Endothelial cell of umbilical vein (primary cell): ENCODE measurements at regions not wholly inside any gene's neighbourhood (a gene's known extent, or its start where the extent isn't known, plus 50 kb on each side); places are given as distances from the start of the nearest gene placed in this dataset.

Experiments
- BruUV-seq: library from RNA; stranded (reverse); fragments of 400-500 nt; replicated peaks from 2 replicates; lab custom pipeline; 2021; lab: Mats Ljungman, UMichigan
- CTCF ChIA-PET: fragments of 300-600, 350-600 bp; sonication (Branson Sonifier 250); formaldehyde crosslinking; loops from one replicate; lab custom pipeline; 2021; ENCODE audit warnings: antibody characterized with exemption, inconsistent platforms; lab: Charles Lee
- POLR2A ChIA-PET: fragments of 300-600, 350-600 bp; sonication (Branson Sonifier 250); formaldehyde crosslinking; loops from one replicate; lab custom pipeline; 2021; ENCODE audit warnings: antibody characterized with exemption, inconsistent platforms; lab: Charles Lee
- DNase-seq: peaks from one replicate; pipeline ENCODE4 v3.0.0-alpha.2; 2011; ENCODE audit warnings: low read depth, low spot score
- FAIRE-seq: peaks from 2 replicates; lab custom pipeline; 2011; peaks lifted over from hg19 to GRCh38; lab: Jason Lieb, UNC
- H2AFZ ChIP-seq: 2 replicates; pipeline ENCODE4 v1.6.0; 2012; ENCODE audit warnings: low read depth, low read length, control low read depth, inconsistent platforms
- H3K27ac ChIP-seq: 2 replicates; pipeline ENCODE4 v1.5.1; 2011; ENCODE audit warnings: low read depth, mild to moderate bottlenecking, control low read depth, low read length, moderate library complexity; ENCODE audit not compliant: insufficient read depth
- H3K27me3 ChIP-seq, 2 experiments: 2 replicates each; pipeline versions ENCODE4 v1.6.0 to v1.6.1; 2011; ENCODE audit warnings: low read length in 2 of 2, mixed read lengths in 1 of 2; ENCODE audit not compliant: control insufficient read depth in 2 of 2, insufficient read depth in 2 of 2
- H3K36me3 ChIP-seq, 2 experiments: 2 replicates in 1 of 2; 3 replicates in 1 of 2; pipeline ENCODE4 v1.5.1; 2011; ENCODE audit warnings: low read length in 2 of 2, mild to moderate bottlenecking in 1 of 2, moderate library complexity in 1 of 2; ENCODE audit not compliant: control insufficient read depth in 2 of 2, insufficient read depth in 2 of 2; ENCODE audit errors: extremely low read depth in 1 of 2
- H3K4me1 ChIP-seq: 3 replicates; pipeline ENCODE4 v1.5.1; 2011; ENCODE audit warnings: mild to moderate bottlenecking, low read length; ENCODE audit not compliant: control insufficient read depth, insufficient read depth; ENCODE audit errors: extremely low read depth
- H3K4me2 ChIP-seq: 2 replicates; pipeline ENCODE4 v1.6.1; 2011; ENCODE audit warnings: low read length, control low read depth, mixed read lengths; ENCODE audit not compliant: insufficient read depth
- H3K4me3 ChIP-seq, 3 experiments: fragments of 200-600 bp in 1 of 3; sonication (generic), shearing (Covaris generic) in 1 of 3; replicated peaks in 1 of 3; 2 replicates each; pipeline ENCODE4 v1.5.1; 2011 to 2016; ENCODE audit warnings: control low read depth in 3 of 3, low read length in 3 of 3, mild to moderate bottlenecking in 2 of 3, inconsistent platforms in 1 of 3, low read depth in 1 of 3, moderate library complexity in 1 of 3; ENCODE audit not compliant: insufficient read depth in 1 of 3
- H3K79me2 ChIP-seq: 2 replicates; pipeline ENCODE4 v1.6.0; 2012; ENCODE audit warnings: low read length, inconsistent platforms; ENCODE audit not compliant: control insufficient read depth, insufficient read depth
- H3K9ac ChIP-seq: replicated peaks from 2 replicates; pipeline ENCODE3; 2011; ENCODE audit warnings: low read length, control low read depth; ENCODE audit not compliant: insufficient read depth; ENCODE audit errors: extremely low read depth
- H3K9me1 ChIP-seq: replicated peaks from 3 replicates; pipeline ENCODE4 v1.6.0; 2011; ENCODE audit warnings: mild to moderate bottlenecking, low read length; ENCODE audit not compliant: control insufficient read depth, insufficient read depth; ENCODE audit errors: extremely low read depth
- H3K9me3 ChIP-seq: replicated peaks from 2 replicates; pipeline ENCODE4 v1.5.1; 2012; ENCODE audit warnings: low read length, inconsistent platforms; ENCODE audit not compliant: control insufficient read depth, insufficient read depth
- H4K20me1 ChIP-seq: replicated peaks from 2 replicates; pipeline ENCODE3; 2011; ENCODE audit warnings: mild to moderate bottlenecking, low read length; ENCODE audit not compliant: control insufficient read depth, insufficient read depth; ENCODE audit errors: extremely low read depth
- GATA2 ChIP-seq: IDR thresholded peaks from 2 replicates; pipeline ENCODE4 v1.7.0; 2011; ENCODE audit warnings: low read depth, mild to moderate bottlenecking, moderate library complexity, mixed read lengths, low read length; ENCODE audit not compliant: insufficient read length, insufficient read depth
- JUN ChIP-seq: IDR thresholded peaks from 2 replicates; pipeline ENCODE4 v1.6.1; 2011; ENCODE audit warnings: borderline replicate concordance, low read depth; ENCODE audit not compliant: insufficient read length, insufficient read depth
- POLR2AphosphoS5 ChIP-seq: IDR thresholded peaks from 2 replicates; pipeline ENCODE4 v1.6.1; 2012; ENCODE audit warnings: low read depth, mild to moderate bottlenecking, control low read depth, low read length, moderate library complexity; ENCODE audit not compliant: insufficient read depth
- dilution Hi-C: fragments of 300-500 bp; cut with MboI; formaldehyde crosslinking; loops from one replicate; pipeline ENCODE4 v1.15.0; 2019; ENCODE audit warnings: low sequenced_read_pairs; ENCODE audit not compliant: extremely low pct_ligation_motif_present
- intact Hi-C: fragments of 100-400 bp; cut with micrococcal nuclease; formaldehyde crosslinking; loops from one replicate; pipeline ENCODE4 v1.10.0; 2022

GRCh38 chr2:240369335-240369734 lies 66.1 kb upstream of the GPC1 start:
- H2AFZ ChIP-seq = no peak overlapping the region
- no peaks in the 10 kb centered on the region for H4K20me1 ChIP-seq
- POLR2A ChIA-PET = no interaction called here
- no peaks in the 10 kb centered on the region for H3K9me1 ChIP-seq
- no peak for FAIRE-seq
- H3K9ac ChIP-seq = no peak overlapping the region
- H3K4me3 ChIP-seq = no peak overlapping the region
- no peak for DNase-seq
- no peaks in the 10 kb centered on the region for H3K36me3 ChIP-seq
- intact Hi-C loops (no loop called here), dilution Hi-C loops (no loop called here)
- no peaks in the 10 kb centered on the region for H3K4me1 ChIP-seq
- CTCF ChIA-PET = no interaction called here
- no peaks in the 10 kb centered on the region for H3K27me3 ChIP-seq
- H3K9me3 ChIP-seq = no peaks in the 10 kb centered on the region
- H3K27ac ChIP-seq = no peak overlapping the region
- H3K4me2 ChIP-seq = no peak overlapping the region
- no peaks in the 10 kb centered on the region for H3K79me2 ChIP-seq
- no TSS peak for BruUV-seq
- TF ChIP-seq JUN (no peak), GATA2 (no peak)

GRCh38 chr2:240369801-240370585 lies 65.5 kb upstream of the GPC1 start:
- Histone ChIP-seq H4K20me1 (no peaks in the 10 kb centered on the region), H3K4me3 (no peak overlapping the region), H3K9me1 (peaks cover 3% of the 10 kb centered on the region), H3K79me2 (no peaks in the 10 kb centered on the region), H3K27ac (no peak overlapping the region), H3K9me3 (no peaks in the 10 kb centered on the region), H3K36me3 (no peaks in the 10 kb centered on the region), H3K27me3 (no peaks in the 10 kb centered on the region), H2AFZ (no peak overlapping the region), H3K4me2 (no peak overlapping the region), H3K9ac (no peak overlapping the region), H3K4me1 (no peaks in the 10 kb centered on the region)
- dilution Hi-C loops = no loop called here
- no peak for TF ChIP-seq POLR2AphosphoS5
- no peak for TF ChIP-seq JUN
- no peak for DNase-seq
- no peak for FAIRE-seq
- ChIA-PET POLR2A (no interaction called here), CTCF (no interaction called here)
- BruUV-seq = no TSS peak
- intact Hi-C loops = no loop called here
